HEK293 (cell line): ENCODE measurements at regions not wholly inside any gene's neighbourhood (a gene's known extent, or its start where the extent isn't known, plus 50 kb on each side); places are given as distances from the start of the nearest gene placed in this dataset.

ENCODE experiments used
- CTCF ChIA-PET: fragments of 350-600 bp; formaldehyde crosslinking; extraction: SDS; loops from one replicate; lab custom pipeline; 2021; ENCODE audit warnings: antibody characterized with exemption; lab: Yijun Ruan, JAX
- POLR2A ChIA-PET: fragments of 300-600 bp; formaldehyde crosslinking; extraction: SDS; loops from one replicate; lab custom pipeline; 2020; ENCODE audit warnings: antibody characterized with exemption, inconsistent platforms; lab: Yijun Ruan, JAX
- H3K27ac ChIP-seq: fragments of 200-500 bp; sonication (Bioruptor generic); 2 replicates; pipeline ENCODE4 v1.5.1; 2014; ENCODE audit warnings: low read depth, low read length, control low read depth, inconsistent platforms; ENCODE audit errors: extremely low read depth
- H3K36me3 ChIP-seq, 2 experiments: fragments of 200-500 bp in 1 of 2; sonication (Bioruptor generic) in 1 of 2; 1 replicate in 1 of 2; 2 replicates in 1 of 2; pipeline ENCODE4 v1.5.1; 2014 to 2017; ENCODE audit warnings: inconsistent platforms in 2 of 2, low read length in 2 of 2; ENCODE audit not compliant: control insufficient read depth in 2 of 2, insufficient read depth in 1 of 2
- H3K4me1 ChIP-seq: fragments of 200-500 bp; sonication (Bioruptor generic); 2 replicates; pipeline ENCODE4 v1.5.1; 2014; ENCODE audit warnings: mild to moderate bottlenecking, low read length, inconsistent platforms; ENCODE audit not compliant: control insufficient read depth, insufficient read depth
- H3K4me3 ChIP-seq: 2 replicates; pipeline ENCODE4 v1.5.1; 2011; ENCODE audit warnings: low read depth, mild to moderate bottlenecking, control low read depth, low read length, moderate library complexity
- H3K9me3 ChIP-seq: fragments of 200-500 bp; sonication (Bioruptor generic); 2 replicates; pipeline ENCODE4 v1.5.1; 2014; ENCODE audit warnings: low read depth, low read length, inconsistent platforms; ENCODE audit not compliant: control insufficient read depth, insufficient read depth
- GLI4 ChIP-seq: fragments of 450-650 bp; formaldehyde crosslinking; IDR thresholded peaks from 2 replicates; pipeline ENCODE4 v1.5.1; 2016; ENCODE audit warnings: missing biosample characterization, missing genetic modification characterization
- MZF1 ChIP-seq: fragments of 450-650 bp; formaldehyde crosslinking; IDR thresholded peaks from 2 replicates; pipeline ENCODE4 v1.5.1; 2017; ENCODE audit warnings: missing biosample characterization, missing genetic modification characterization, borderline replicate concordance
- OVOL3 ChIP-seq: fragments of 450-650 bp; formaldehyde crosslinking; IDR thresholded peaks from 2 replicates; pipeline ENCODE4 v1.5.1; 2016; ENCODE audit warnings: missing biosample characterization, missing genetic modification characterization
- RBAK ChIP-seq: fragments of 450-650 bp; formaldehyde crosslinking; IDR thresholded peaks from 2 replicates; pipeline ENCODE4 v1.5.1; 2016; ENCODE audit warnings: missing biosample characterization, missing genetic modification characterization
- ZFP69B ChIP-seq: fragments of 450-650 bp; formaldehyde crosslinking; IDR thresholded peaks from 2 replicates; pipeline ENCODE4 v1.5.1; 2016; ENCODE audit warnings: missing biosample characterization, missing genetic modification characterization
- ZNF174 ChIP-seq: fragments of 450-650 bp; formaldehyde crosslinking; IDR thresholded peaks from 2 replicates; pipeline ENCODE4 v1.5.0; 2017; ENCODE audit warnings: missing biosample characterization, mild to moderate bottlenecking, missing genetic modification characterization
- ZNF239 ChIP-seq: fragments of 450-650 bp; formaldehyde crosslinking; IDR thresholded peaks from 2 replicates; pipeline ENCODE4 v1.5.1; 2016; ENCODE audit warnings: missing biosample characterization, missing genetic modification characterization
- ZNF280C ChIP-seq: fragments of 450-650 bp; formaldehyde crosslinking; IDR thresholded peaks from 2 replicates; pipeline ENCODE4 v1.5.1; 2016; ENCODE audit warnings: missing biosample characterization, missing genetic modification characterization
- ZNF423 ChIP-seq: fragments of 450-650 bp; formaldehyde crosslinking; IDR thresholded peaks from 2 replicates; pipeline ENCODE4 v1.5.1; 2016; ENCODE audit warnings: missing biosample characterization, missing genetic modification characterization
- ZNF473 ChIP-seq: fragments of 450-650 bp; formaldehyde crosslinking; IDR thresholded peaks from 2 replicates; pipeline ENCODE4 v1.5.1; 2017; ENCODE audit warnings: missing biosample characterization, missing genetic modification characterization
- ZNF580 ChIP-seq: fragments of 450-650 bp; formaldehyde crosslinking; IDR thresholded peaks from 2 replicates; pipeline ENCODE4 v1.5.1; 2016; ENCODE audit warnings: missing biosample characterization, missing genetic modification characterization
- ZNF626 ChIP-seq: fragments of 450-650 bp; sonication (Bioruptor Pico); formaldehyde crosslinking; IDR thresholded peaks from 2 replicates; pipeline ENCODE4 v1.5.1; 2018; ENCODE audit warnings: missing biosample characterization, missing genetic modification characterization, inconsistent platforms
- ZSCAN18 ChIP-seq: fragments of 450-650 bp; formaldehyde crosslinking; IDR thresholded peaks from 2 replicates; pipeline ENCODE4 v1.5.1; 2016; ENCODE audit warnings: missing biosample characterization, missing genetic modification characterization
- TF ChIP-seq, protein P1 (sequence below): fragments of 450-650 bp; formaldehyde crosslinking; IDR thresholded peaks from 2 replicates; pipeline ENCODE4 v1.5.1; 2016; ENCODE audit warnings: missing biosample characterization, missing genetic modification characterization, borderline replicate concordance

- ChIA-PET POLR2A (no interaction called here), CTCF (no interaction called here)
Observed at GRCh38 chr4:85058551-85058950, 92.1 kb upstream of the WDFY3 start.

GRCh38 chr4:85061974-85062373 is 95.5 kb upstream of the WDFY3 start:
- Histone ChIP-seq H3K36me3 (no peaks in the 10 kb centered on the region), H3K27ac (no peak overlapping the region), H3K4me3 (no peak overlapping the region), H3K9me3 (no peaks in the 10 kb centered on the region), H3K4me1 (no peaks in the 10 kb centered on the region)
- CTCF ChIA-PET, result interaction anchor here (0.8 kb wide), 1 partner anchor 50 kb away, joined by 3 read pairs; no protein-coding TSS in a partner anchor
- no peak for TF ChIP-seq ZFP69B (tag by site-specific recombination)
- no peak for TF ChIP-seq RBAK
- TF ChIP-seq ZNF473 (tag by site-specific recombination), result no peak
- no peak for TF ChIP-seq ZNF174 (tag by site-specific recombination)
- no peak for TF ChIP-seq ZNF239 (tag by site-specific recombination)
- no peak for TF ChIP-seq ZSCAN18 (tag by site-specific recombination)
- TF ChIP-seq OVOL3 (tag by site-specific recombination), result no peak
- no peak for TF ChIP-seq ZNF580 (tag by site-specific recombination)
- TF ChIP-seq MZF1 (tag by site-specific recombination), result no peak
- no peak for TF ChIP-seq GLI4 (tag by site-specific recombination)
- no peak for TF ChIP-seq ZNF280C (tag by site-specific recombination)
- POLR2A ChIA-PET, result no interaction called here

More at GRCh38 chr4:85058551-85058950, 92.1 kb upstream of the WDFY3 start:
- H3K4me1 ChIP-seq, result no peaks in the 10 kb centered on the region
- no peak overlapping the region for H3K27ac ChIP-seq
- TF ChIP-seq ZNF626 (tag by site-specific recombination), result no peak
- no peak for TF ChIP-seq ZNF239 (tag by site-specific recombination)
- TF ChIP-seq, protein P1, sequence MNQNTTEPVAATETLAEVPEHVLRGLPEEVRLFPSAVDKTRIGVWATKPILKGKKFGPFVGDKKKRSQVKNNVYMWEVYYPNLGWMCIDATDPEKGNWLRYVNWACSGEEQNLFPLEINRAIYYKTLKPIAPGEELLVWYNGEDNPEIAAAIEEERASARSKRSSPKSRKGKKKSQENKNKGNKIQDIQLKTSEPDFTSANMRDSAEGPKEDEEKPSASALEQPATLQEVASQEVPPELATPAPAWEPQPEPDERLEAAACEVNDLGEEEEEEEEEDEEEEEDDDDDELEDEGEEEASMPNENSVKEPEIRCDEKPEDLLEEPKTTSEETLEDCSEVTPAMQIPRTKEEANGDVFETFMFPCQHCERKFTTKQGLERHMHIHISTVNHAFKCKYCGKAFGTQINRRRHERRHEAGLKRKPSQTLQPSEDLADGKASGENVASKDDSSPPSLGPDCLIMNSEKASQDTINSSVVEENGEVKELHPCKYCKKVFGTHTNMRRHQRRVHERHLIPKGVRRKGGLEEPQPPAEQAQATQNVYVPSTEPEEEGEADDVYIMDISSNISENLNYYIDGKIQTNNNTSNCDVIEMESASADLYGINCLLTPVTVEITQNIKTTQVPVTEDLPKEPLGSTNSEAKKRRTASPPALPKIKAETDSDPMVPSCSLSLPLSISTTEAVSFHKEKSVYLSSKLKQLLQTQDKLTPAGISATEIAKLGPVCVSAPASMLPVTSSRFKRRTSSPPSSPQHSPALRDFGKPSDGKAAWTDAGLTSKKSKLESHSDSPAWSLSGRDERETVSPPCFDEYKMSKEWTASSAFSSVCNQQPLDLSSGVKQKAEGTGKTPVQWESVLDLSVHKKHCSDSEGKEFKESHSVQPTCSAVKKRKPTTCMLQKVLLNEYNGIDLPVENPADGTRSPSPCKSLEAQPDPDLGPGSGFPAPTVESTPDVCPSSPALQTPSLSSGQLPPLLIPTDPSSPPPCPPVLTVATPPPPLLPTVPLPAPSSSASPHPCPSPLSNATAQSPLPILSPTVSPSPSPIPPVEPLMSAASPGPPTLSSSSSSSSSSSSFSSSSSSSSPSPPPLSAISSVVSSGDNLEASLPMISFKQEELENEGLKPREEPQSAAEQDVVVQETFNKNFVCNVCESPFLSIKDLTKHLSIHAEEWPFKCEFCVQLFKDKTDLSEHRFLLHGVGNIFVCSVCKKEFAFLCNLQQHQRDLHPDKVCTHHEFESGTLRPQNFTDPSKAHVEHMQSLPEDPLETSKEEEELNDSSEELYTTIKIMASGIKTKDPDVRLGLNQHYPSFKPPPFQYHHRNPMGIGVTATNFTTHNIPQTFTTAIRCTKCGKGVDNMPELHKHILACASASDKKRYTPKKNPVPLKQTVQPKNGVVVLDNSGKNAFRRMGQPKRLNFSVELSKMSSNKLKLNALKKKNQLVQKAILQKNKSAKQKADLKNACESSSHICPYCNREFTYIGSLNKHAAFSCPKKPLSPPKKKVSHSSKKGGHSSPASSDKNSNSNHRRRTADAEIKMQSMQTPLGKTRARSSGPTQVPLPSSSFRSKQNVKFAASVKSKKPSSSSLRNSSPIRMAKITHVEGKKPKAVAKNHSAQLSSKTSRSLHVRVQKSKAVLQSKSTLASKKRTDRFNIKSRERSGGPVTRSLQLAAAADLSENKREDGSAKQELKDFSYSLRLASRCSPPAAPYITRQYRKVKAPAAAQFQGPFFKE (tag by site-specific recombination), result no peak
- no peak for TF ChIP-seq ZNF423 (tag by site-specific recombination)
- H3K9me3 ChIP-seq, result no peaks in the 10 kb centered on the region
- H3K4me3 ChIP-seq, result no peak overlapping the region
- no peaks in the 10 kb centered on the region for H3K36me3 ChIP-seq
